GM12878 (cell line): ENCODE measurements at regions not wholly inside any gene's neighbourhood (a gene's known extent, or its start where the extent isn't known, plus 50 kb on each side); places are given as distances from the start of the nearest gene placed in this dataset.

Source experiments
- ATAC-seq: fragments of 200-7000 bp; cut with Tn5 transposase; 3 replicates; pipeline ENCODE4 v1.9.1; 2020; ENCODE audit warnings: mild to moderate bottlenecking, moderate library complexity
- BruUV-seq: library from RNA; stranded (reverse); fragments of 400-500 nt; replicated peaks from 2 replicates; lab custom pipeline; 2021; lab: Mats Ljungman, UMichigan
- CTCF ChIA-PET: fragments of 300-600 bp; sonication (Branson Sonifier 250); formaldehyde crosslinking; extraction: SDS; loops from one replicate; lab custom pipeline; 2021; ENCODE audit warnings: inconsistent platforms; lab: Yijun Ruan, JAX
- POLR2A ChIA-PET: fragments of 350-600 bp; formaldehyde crosslinking; extraction: SDS; loops from one replicate; lab custom pipeline; 2021; ENCODE audit warnings: inconsistent platforms; lab: Charles Lee
- RAD21 ChIA-PET: fragments of 300-600 bp; sonication (Branson Sonifier 250); formaldehyde crosslinking; loops from one replicate; lab custom pipeline; 2023; ENCODE audit warnings: antibody characterized with exemption; ENCODE audit not compliant: unreplicated experiment; lab: Charles Lee
- SMC1A ChIA-PET: fragments of 300-600 bp; sonication (Branson Sonifier 250); formaldehyde crosslinking; loops from one replicate; lab custom pipeline; 2023; ENCODE audit not compliant: unreplicated experiment, uncharacterized antibody; lab: Charles Lee
- DNase-seq: peaks from one replicate; pipeline ENCODE4 v3.0.0-alpha.2; 2011; ENCODE audit warnings: low read depth, low spot score
- FAIRE-seq: peaks from 3 replicates; lab custom pipeline; 2011; peaks lifted over from hg19 to GRCh38; lab: Jason Lieb, UNC
- H2AFZ ChIP-seq: 2 replicates; pipeline ENCODE4 v1.6.0; 2011; ENCODE audit warnings: low read depth, low read length, control low read depth; ENCODE audit not compliant: control insufficient read depth
- H3K27ac ChIP-seq: 2 replicates; pipeline ENCODE4 v1.5.1; 2011; ENCODE audit warnings: control low read depth; ENCODE audit not compliant: control insufficient read depth, insufficient read depth
- H3K27me3 ChIP-seq, 2 experiments: replicated peaks in 1 of 2; 2 replicates each; pipeline versions ENCODE4 v1.6.0 to v1.6.1; 2011; ENCODE audit warnings: low read length in 1 of 2; ENCODE audit not compliant: control insufficient read depth in 2 of 2, insufficient read depth in 2 of 2
- H3K36me3 ChIP-seq, 2 experiments: 2 replicates each; pipeline ENCODE4 v1.5.1; 2011; ENCODE audit warnings: low read length in 1 of 2; ENCODE audit not compliant: control insufficient read depth in 2 of 2, insufficient read depth in 2 of 2
- H3K4me1 ChIP-seq: 2 replicates; pipeline ENCODE4 v1.6.1; 2011; ENCODE audit warnings: mild to moderate bottlenecking, low read length, moderate library complexity, mixed read lengths; ENCODE audit not compliant: control insufficient read depth, insufficient read depth
- H3K4me2 ChIP-seq: 2 replicates; pipeline ENCODE4 v1.6.0; 2011; ENCODE audit warnings: control low read depth; ENCODE audit not compliant: control insufficient read depth, insufficient read depth
- H3K4me3 ChIP-seq: fragments of 200-600 bp; sonication (generic); 2 replicates; pipeline ENCODE4 v1.5.1; 2016
- H3K79me2 ChIP-seq: 2 replicates; pipeline ENCODE4 v1.6.0; 2011; ENCODE audit warnings: low read length; ENCODE audit not compliant: control insufficient read depth, insufficient read depth
- H3K9ac ChIP-seq: 2 replicates; pipeline ENCODE4 v1.8.0; 2011; ENCODE audit warnings: low read length, control low read depth, mixed read lengths; ENCODE audit not compliant: control insufficient read depth, insufficient read depth
- H3K9me3 ChIP-seq: replicated peaks from 3 replicates; pipeline ENCODE4 v1.5.1; 2011; ENCODE audit warnings: mild to moderate bottlenecking, low read length; ENCODE audit not compliant: control insufficient read depth, insufficient read depth
- H4K20me1 ChIP-seq: 2 replicates; pipeline ENCODE4 v1.6.0; 2011; ENCODE audit not compliant: control insufficient read depth, insufficient read depth
- CTCF ChIP-seq, 3 experiments: IDR thresholded peaks in 2 of 3; conservative IDR thresholded peaks in 1 of 3; 2 replicates each; pipeline ENCODE4 v1.5.1; 2011; ENCODE audit warnings: low read depth in 3 of 3, low read length in 3 of 3, mild to moderate bottlenecking in 3 of 3, control low read depth in 2 of 3, moderate library complexity in 2 of 3, inconsistent platforms in 1 of 3, mixed read lengths in 1 of 3; ENCODE audit not compliant: control insufficient read depth in 2 of 3, insufficient read depth in 1 of 3; ENCODE audit errors: extremely low read depth in 1 of 3
- DPF2 ChIP-seq: fragments of 450-650 bp; IDR thresholded peaks from 2 replicates; pipeline ENCODE4 v1.6.1; 2017; ENCODE audit warnings: mild to moderate bottlenecking
- EED ChIP-seq: sonication (generic); IDR thresholded peaks from 2 replicates; pipeline ENCODE4 v1.6.1; 2016; ENCODE audit warnings: antibody characterized with exemption, low read depth
- JUND ChIP-seq: IDR thresholded peaks from 2 replicates; pipeline ENCODE4 v1.6.1; 2012; ENCODE audit warnings: low read depth, mild to moderate bottlenecking, low read length, improper control_type of control experiment, moderate library complexity
- KLF5 ChIP-seq: fragments of 450-650 bp; IDR thresholded peaks from 2 replicates; pipeline ENCODE4 v1.6.1; 2014; ENCODE audit warnings: mild to moderate bottlenecking; ENCODE audit not compliant: partially characterized antibody
- NBN ChIP-seq: fragments of 450-650 bp; IDR thresholded peaks from 2 replicates; pipeline ENCODE4 v1.6.1; 2016
- NR2F1 ChIP-seq: fragments of 450-650 bp; conservative IDR thresholded peaks from 2 replicates; pipeline ENCODE4 v1.6.1; 2017; ENCODE audit warnings: mild to moderate bottlenecking
- PBX3 ChIP-seq: IDR thresholded peaks from 2 replicates; pipeline ENCODE4 v1.6.1; 2011; ENCODE audit warnings: mild to moderate bottlenecking, low read depth, low read length, moderate library complexity; ENCODE audit not compliant: insufficient replicate concordance
- PRDM15 ChIP-seq: fragments of 450-650 bp; formaldehyde crosslinking; IDR thresholded peaks from 2 replicates; pipeline ENCODE4 v1.4.0; 2020; ENCODE audit warnings: mild to moderate bottlenecking, moderate library complexity
- RELA ChIP-seq: fragments of 450-650 bp; IDR thresholded peaks from 2 replicates; pipeline ENCODE4 v1.8.0; 2014; ENCODE audit warnings: borderline replicate concordance; ENCODE audit not compliant: partially characterized antibody
- SMARCA5 ChIP-seq: fragments of 450-650 bp; IDR thresholded peaks from 2 replicates; pipeline ENCODE4 v1.6.1; 2017; ENCODE audit warnings: mild to moderate bottlenecking
- TCF3 ChIP-seq: IDR thresholded peaks from 2 replicates; pipeline ENCODE4 v1.6.1; 2012; ENCODE audit warnings: low read depth, mild to moderate bottlenecking, low read length, borderline replicate concordance; ENCODE audit not compliant: insufficient read depth
- ZNF274 ChIP-seq: IDR thresholded peaks from one replicate; pipeline ENCODE4 v1.8.0; 2011; ENCODE audit not compliant: insufficient read length, insufficient read depth
- ZNF687 ChIP-seq: fragments of 450-650 bp; IDR thresholded peaks from 2 replicates; pipeline ENCODE4 v1.6.1; 2017; ENCODE audit warnings: mild to moderate bottlenecking, moderate library complexity
- ZSCAN29 ChIP-seq: fragments of 450-650 bp; IDR thresholded peaks from 2 replicates; pipeline ENCODE4 v1.6.1; 2017; ENCODE audit warnings: mild to moderate bottlenecking, moderate library complexity
- WGBS: methylation state at CpG from one replicate; pipeline ENCODE4 v1.1.6; 2016; ENCODE audit warnings: low lambda C conversion rate; ENCODE audit not compliant: insufficient replicate concordance, insufficient coverage; ENCODE audit errors: missing lambda C conversion rate; 5-methylcytosine and 5-hydroxymethylcytosine counted together
- in situ Hi-C: fragments of 300-500 bp; cut with MboI; formaldehyde crosslinking; loops from 9 replicates; pipeline ENCODE4 v1.14.3; 2018; ENCODE audit warnings: mixed read lengths
- intact Hi-C: fragments of 100-400 bp; cut with micrococcal nuclease; formaldehyde crosslinking; loops from one replicate; pipeline ENCODE4 v1.14.2; 2022; ENCODE audit not compliant: unreplicated experiment

GRCh38 chr2:234166531-234166930, 116.0 kb downstream of the SPP2 start:
- RAD21 ChIA-PET: no interaction called here
- Histone ChIP-seq H4K20me1 (no peaks in the 10 kb centered on the region), H3K4me3 (no peak overlapping the region), H3K9me3 (no peaks in the 10 kb centered on the region), H3K9ac (no peak overlapping the region), H3K27me3 (no peaks in the 10 kb centered on the region), H3K36me3 (no peaks in the 10 kb centered on the region), H3K79me2 (no peaks in the 10 kb centered on the region), H3K4me2 (no peak overlapping the region), H3K4me1 (no peaks in the 10 kb centered on the region), H3K27ac (no peak overlapping the region), H2AFZ (no peak overlapping the region)
- in situ Hi-C loops: no loop called here
- FAIRE-seq (no peak), DNase-seq (no peak), ATAC-seq (no peak)
- POLR2A ChIA-PET: no interaction called here
- CTCF ChIA-PET: interaction anchor here (1.1 kb wide), 1 partner anchor 36 kb away, joined by 3 read pairs; no protein-coding TSS in a partner anchor
- intact Hi-C loops: no loop called here
- no TSS peak for BruUV-seq
- SMC1A ChIA-PET: no interaction called here
- WGBS: 0% methylated on average over 3 of the region's 3 CpGs
- TF ChIP-seq TCF3 (no peak), PRDM15 (CRISPR knock-in tag) (no peak), ZSCAN29 (no peak), NBN (no peak), ZNF274 (no peak), NR2F1 (no peak), SMARCA5 (no peak), PBX3 (no peak), CTCF (IDR thresholded peaks at IDR 0.05 in 2 of 3, conservative IDR thresholded peaks at IDR 0.05 in 1 of 3; ENCODE audit: control insufficient read depth in 2 of 3, extremely low read depth in 1 of 3, insufficient read depth in 1 of 3, low read depth in 3 of 3, low read length in 3 of 3) (no peak), ZNF687 (no peak), RELA (no peak), EED (no peak), KLF5 (no peak), JUND (no peak), DPF2 (no peak)
